ENCODE measurements at regions not wholly inside any gene's neighbourhood (a gene's known extent, or its start where the extent isn't known, plus 50 kb on each side); places are given as distances from the start of the nearest gene placed in this dataset.

DNA sequence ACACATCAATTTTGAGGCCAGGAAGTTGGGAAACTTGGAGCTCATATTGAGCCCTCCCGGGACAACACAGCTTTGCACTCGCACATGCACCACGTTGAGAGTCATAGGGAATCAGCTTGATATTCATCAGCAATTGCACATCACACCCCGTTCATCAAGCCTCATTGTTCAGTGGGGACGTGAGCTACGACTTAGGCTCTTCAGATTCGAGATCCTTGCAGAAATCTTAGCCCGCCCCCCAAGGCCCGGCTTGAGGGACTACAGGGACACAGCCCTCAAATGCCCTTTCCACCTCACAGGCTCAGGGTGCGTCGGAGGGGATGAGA lies 93.0 kb upstream of the MAFB start (continued):
- TF ChIP-seq CTBP2 (IDR thresholded peaks at IDR 0.05; ENCODE audit: borderline replicate concordance, insufficient read depth, insufficient read length, low read length) = no peak
- TF ChIP-seq GTF2F1 (IDR thresholded peaks at IDR 0.05; ENCODE audit: borderline replicate concordance, low read depth, low read length) = no peak
